GM19328 (cell line): ENCODE measurements at regions not wholly inside any gene's neighbourhood (a gene's known extent, or its start where the extent isn't known, plus 50 kb on each side); places are given as distances from the start of the nearest gene placed in this dataset.
"Not testable (repeated sequence)": the region's sequence is repeated elsewhere in the genome, so short reads cannot be mapped to it uniquely, and the experiment has no call there.

Experiments used
- ATAC-seq: cut with Tn5 transposase; IDR thresholded peaks from one replicate; pipeline ENCODE4 v1.9.1; 2021; ENCODE audit warnings: mild to moderate bottlenecking, moderate library complexity; ENCODE audit not compliant: unreplicated experiment

DNA sequence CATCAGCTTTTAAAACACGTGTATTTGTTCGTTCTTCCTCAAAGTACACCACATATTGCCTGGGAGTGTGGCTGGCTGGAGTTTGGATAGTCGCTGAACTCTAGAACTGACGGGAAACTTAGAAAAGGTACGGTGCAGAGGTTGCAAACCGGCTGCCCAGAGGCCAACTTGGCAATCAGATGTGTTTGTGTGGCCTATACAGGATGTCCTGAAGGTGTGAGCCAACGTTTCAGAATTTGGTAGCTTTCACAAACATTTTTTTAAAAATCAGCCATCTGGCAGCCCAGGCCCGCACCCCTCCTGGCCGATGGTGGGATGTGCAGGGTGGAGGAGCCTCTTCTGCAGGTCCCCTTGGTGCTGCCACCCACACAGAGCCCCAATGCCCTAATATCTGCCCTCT is 73.6 kb upstream of the SLC25A33 start:
- ATAC-seq = no peak

DNA sequence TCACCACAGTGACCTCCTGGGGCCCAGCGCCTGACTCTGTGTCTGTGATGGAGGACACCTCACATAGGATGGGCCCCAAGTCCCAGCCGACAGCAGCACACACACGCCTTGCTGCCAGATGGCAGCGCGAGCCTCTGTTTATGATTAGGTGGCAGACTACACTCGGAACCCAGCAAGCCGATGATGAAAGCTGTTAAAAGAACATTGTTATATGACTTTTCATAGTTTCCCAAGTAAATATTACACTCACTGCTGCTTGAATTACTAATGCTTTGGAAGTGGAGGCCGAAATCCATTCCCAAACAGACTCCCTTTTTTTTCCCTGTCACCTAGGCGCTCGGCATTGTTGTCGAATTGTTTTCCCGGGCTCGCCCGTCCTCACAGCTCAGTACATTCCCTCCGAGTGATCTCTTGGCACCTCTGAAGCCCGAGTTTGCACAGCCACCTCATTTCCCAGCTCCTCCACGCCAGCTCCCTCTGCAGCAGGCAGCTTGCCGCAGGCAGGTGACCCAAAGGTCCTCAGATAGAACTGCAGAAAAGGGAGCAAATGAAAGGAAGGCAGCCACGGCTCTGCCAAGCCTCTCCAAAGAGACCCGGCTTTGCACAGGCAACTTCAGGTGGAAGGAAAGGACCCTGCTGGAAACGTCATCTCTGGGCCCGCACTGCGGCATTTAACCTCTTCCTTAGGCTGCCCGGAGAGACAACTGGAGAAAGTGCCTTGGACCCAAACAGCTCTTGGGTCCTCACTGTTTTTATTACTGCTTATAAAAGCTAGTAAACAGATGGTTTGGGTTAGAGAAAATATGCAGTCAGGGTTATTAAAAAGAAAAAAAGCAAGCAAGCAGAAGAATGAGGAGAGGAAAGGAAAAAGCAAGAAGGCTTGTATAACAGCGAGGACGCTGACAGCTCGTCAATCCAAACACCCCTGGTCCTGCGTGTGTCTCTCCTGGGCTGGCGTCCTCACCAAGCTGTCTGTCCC is 72.2 kb upstream of the SLC25A33 start:
- no peak for ATAC-seq

DNA sequence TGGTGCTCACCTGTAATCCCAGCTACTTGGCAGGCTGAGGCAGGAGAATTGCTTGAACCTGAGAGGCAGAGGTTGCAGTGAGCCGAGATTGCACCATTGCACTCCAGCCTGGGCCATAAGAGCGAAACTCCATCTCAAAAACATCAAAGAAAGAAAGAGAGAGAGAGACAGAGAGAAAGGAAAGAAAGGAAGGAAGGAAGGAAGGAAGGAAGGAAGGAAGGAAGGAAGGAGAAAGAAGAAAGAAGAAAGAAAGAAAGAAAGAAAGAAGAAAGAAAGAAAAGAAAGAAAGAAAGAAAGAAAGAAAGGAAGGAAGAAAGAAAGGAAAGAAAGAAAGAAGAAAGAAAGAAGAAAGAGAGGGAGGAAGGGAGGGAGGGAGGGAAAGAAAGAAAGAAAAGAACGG is 69.4 kb upstream of the SLC25A33 start:
- not testable (repeated sequence) for ATAC-seq

DNA sequence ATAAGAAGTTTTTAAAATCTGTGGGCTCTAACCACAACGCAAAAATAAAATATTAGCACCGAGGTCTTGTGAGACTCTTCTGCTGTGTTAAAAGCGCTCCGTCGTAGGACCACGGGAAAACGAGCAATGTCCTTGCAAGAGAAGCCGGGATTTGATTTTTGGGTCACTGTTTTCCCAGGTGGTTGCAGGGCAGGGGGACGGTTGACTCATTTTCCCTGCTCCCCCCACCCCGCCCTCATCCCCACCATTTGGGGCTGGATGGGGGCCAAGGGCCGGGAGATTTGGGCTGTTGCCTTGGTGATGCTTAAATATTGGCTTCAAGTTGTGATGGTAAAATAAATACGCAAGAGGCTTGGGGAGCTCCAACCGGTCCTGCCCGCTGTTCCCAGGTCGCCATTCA is 67.6 kb upstream of the SLC25A33 start:
- no peak for ATAC-seq

DNA sequence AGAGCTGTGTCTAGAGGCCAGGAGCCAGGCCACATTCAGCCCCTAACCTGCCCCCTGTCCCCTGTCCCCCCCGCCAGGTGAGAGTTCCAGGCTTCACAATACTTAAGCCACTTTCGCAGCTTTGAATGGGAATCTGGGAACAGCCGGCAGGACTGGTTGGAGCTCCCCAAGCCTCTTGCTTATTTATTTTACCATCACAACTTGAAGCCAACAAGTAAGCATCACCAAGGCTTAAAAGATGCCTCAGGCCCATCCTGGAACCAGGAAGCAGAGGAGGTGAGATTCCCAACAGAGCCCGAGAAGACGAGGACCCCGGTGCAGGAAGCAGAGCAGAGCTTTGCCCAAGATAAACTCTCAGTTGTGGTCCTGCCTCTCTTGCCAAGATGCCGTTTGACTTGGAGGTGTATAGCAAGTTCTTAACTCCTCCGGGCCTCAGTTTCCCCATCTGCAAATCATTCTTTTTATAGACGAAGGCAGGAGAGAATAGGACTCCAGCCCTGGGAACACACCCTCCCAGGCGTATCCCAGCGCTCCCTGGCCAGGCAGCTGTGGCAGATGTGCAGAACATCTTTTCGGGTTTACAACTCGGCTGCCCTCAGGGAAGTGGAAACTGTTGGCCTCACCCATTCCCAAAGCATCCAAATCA is 66.8 kb upstream of the SLC25A33 start:
- ATAC-seq = no peak

DNA sequence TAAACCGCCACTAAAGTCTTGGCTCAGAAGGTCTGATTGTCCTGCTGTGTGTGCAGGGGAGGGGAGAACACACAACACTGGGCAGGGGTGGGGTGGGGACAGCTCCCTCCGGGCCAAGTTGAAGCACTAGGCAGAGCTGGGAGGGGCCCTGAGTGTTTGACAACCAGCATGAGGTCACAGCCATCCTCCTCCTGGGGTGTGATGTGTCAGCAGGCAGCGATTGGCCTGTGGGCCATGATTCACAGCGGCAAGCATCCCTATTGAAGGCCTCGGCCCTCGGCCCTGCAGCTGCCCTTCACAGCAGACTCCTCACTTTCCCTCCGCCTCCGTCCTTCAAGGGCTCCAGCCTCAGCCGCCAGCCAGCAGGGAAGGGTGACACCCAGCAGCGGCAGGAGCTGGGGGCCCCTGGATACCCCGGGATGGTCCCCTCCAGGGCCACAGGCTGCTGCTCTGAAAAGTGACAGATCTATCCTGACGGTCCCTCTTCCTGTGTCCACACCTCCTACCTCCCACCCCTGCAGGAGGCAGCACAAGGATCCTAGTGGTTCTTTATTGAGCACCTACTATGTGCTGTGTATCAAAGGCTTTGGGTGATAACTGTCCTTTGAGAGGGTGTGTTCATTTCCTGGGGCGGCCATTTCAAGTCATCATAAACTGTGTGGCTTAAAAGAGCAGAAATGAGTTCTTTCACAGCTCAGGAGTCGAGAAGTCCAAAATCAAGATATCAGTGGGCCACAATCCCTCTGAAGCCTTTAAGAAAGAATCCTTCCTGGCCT is 66.0 kb upstream of the SLC25A33 start:
- ATAC-seq = no peak

DNA sequence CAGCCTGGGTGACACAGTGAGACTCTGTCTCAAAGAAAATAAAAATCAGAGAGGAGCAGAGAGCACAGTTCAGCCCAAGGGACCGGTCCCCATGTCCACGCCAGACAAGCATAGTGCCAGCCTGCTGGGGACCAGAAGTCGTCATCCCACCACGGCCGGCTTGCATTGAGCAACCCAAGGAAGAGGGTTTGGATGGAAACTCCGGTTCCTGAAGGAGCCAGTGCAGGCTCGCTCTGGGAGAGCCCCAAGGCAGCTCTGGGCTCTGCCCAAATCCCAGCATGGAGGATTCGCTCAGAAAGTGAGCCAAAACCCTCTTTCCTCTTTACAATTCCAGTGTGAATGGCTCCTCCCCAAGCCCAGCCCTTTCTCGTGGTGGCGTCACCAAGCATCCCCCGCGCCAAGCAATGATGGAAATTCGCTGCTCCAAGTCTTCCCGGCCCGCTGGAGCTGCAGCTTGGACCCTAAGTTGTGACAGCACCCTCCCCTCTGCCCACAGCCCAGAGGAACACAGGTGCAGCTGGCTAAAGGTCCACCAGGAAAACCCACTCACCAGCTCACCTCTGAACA is 64.1 kb upstream of the SLC25A33 start:
- ATAC-seq = no peak

DNA sequence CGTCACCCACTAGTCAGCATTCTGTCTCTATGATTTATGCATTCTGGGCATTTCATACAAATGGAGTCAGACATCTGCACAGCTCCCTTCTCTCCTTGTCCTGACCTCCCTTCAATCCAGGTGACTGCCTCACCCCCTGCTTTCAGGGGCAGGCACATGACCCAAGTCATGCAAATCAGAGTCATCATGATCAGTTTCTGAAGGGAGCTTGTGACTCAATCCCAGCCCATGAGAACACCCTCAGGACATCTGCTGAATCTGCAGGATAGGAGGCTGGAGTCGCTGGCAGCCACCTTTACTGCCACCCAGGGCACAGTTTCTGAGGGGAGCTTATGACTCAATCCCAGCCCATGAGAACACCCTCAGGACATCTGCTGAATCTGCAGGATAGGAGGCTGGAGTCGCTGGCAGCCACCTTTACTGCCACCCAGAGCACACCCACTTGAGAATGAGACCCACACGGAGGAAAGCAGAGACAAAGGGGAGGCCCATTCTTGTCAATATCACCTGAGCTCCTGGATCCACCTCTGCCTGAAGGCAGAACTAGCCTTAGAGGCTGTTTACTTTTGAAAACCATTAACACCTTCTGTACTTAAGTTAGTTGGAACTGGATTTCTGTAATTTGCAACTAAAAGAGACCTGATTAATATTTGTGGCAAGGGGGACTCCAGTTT is 62.3 kb upstream of the SLC25A33 start:
- no peak for ATAC-seq

DNA sequence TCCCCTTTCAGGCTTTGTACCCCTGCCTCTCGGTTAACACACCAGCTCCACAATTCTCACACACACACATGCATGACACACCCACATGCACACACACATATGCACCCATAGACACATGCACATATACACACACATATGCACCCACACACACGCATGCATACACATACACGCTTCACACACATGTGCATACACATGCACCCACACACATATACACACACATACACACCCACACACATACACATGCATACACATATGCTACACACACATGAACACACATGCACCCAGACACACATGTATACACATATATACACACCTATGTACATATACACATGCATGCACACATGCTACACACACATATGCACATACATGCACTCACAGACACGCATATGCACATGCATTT is 61.7 kb upstream of the SLC25A33 start:
- ATAC-seq = no peak

DNA sequence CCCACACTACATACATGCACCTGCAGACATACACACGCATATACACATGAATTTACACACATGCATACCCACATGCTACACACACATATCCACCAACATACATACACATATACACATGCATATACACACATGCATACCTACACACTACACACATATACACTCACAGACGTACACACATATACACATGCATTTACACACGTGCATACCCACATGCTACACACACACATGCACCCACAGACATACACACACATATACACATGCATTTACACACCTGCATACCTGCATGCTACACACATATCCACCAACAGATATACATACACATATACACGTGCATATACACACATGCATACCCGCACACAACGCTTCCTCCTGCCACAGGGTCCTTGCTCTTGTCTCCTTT is 61.2 kb upstream of the SLC25A33 start:
- no peak for ATAC-seq

DNA sequence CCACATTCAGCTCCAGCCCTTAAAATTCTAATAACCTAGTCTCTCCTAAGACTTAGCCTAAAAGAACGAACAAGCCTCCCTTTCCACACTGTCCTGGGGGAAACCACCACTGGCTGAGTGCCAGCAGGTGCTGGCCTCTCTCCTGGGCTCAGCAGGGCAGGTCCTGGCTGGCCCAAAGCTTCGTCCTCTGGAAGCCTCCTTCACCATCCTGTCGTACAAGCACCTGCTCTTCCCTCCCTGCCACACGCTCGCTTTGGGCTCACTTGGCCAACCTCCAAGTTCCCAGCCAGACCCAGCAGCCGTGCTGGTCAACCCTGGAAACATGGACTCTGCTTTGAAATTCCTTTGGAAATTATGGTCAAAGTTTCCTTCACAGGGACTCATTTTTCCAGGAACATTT is 58.2 kb upstream of the SLC25A33 start:
- ATAC-seq = no peak

DNA sequence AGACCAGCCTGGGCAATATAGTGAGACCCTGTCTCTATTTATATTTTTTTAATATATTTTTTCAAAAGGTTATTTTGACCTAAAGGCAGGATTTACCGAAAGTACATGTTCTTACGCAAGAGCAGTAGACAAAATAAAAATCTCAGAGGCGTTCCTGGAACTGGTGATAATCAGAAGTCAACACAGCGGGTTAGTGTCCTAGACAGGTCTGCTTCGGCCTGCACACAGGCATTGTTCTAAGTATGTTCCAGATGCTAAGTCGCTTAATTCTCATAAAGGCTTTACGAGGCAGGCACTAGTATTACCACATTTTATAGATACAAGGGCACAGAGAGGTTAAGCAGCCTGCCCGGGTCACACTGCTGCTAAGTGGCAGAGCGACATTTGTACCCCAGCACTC is 56.9 kb upstream of the SLC25A33 start:
- ATAC-seq = no peak

DNA sequence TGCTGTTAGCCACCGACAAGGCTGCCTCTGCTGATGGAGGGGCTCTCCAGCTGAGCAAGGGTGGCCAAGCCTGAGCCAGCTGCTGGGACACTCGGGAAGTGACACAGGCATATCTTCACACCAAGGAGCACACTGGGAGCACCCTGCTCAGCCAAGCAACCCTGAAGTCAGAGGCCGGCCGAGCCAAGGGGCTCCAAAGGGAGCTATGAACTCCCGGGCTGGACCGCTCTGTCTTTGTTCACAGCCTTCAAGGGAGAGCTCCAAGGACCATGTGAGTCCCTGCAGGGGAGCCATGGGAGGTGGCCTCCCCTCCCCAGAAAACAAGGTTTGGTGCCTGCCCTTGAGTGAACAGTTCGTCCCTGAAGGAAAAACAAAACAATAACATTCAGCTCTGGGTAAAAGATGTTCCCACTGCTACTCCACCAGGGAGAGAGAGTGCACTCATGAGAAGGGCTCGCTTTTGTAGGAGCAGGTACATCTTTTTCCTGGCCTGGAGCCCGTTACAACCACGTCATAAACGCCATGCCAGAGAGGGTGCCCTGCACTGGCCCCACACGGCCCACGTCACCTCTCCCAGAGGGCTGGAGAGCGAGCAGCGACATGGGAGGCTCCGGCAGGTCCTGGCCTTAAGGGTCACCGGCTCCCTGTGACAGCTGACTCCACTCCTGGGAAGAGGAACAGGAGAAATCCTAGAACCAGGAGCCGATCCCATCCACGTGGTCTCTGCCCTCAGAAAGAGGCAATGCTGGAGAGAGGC is 56.3 kb upstream of the SLC25A33 start:
- ATAC-seq = no peak

DNA sequence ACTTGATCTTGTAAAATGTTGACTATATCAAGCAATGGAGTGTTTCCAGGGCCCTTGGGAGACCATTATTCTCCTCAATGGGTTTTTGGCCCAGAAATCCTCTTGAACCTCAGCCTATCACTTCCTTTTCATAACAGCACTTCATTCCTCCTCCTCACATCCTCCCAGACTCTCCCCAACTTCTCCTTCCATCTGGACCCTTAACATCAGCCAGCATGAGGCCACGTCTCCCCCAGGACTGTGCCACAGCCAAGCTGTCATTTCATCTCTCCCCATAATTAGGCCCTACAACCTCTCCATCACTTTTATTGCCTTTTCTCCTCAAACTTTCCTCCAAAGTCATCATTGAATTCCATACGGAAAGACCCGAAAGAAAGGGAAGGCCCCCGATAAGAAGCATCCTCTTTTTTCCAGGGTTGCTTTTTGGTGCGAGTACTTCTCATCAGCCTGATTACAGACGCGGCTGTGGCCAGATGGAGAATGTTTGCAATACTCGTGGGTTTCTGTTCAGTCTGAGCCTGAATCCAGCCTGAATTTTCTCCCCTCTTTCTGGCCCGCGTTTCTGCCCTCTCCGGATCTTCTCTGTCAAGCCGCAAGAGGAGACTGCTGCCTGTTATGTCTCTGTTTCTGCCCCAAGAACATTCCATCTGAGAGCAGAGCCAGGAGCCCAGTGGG is 52.7 kb upstream of the SLC25A33 start:
- ATAC-seq = no peak
